GM18868 (cell line): ENCODE measurements at regions not wholly inside any gene's neighbourhood (a gene's known extent, or its start where the extent isn't known, plus 50 kb on each side); places are given as distances from the start of the nearest gene placed in this dataset.
"Not testable (repeated sequence)": the region's sequence is repeated elsewhere in the genome, so short reads cannot be mapped to it uniquely, and the experiment has no call there.

Experiments used
- ATAC-seq: cut with Tn5 transposase; IDR thresholded peaks from one replicate; pipeline ENCODE4 v1.9.1; 2021; ENCODE audit warnings: mild to moderate bottlenecking, moderate library complexity; ENCODE audit not compliant: unreplicated experiment

DNA sequence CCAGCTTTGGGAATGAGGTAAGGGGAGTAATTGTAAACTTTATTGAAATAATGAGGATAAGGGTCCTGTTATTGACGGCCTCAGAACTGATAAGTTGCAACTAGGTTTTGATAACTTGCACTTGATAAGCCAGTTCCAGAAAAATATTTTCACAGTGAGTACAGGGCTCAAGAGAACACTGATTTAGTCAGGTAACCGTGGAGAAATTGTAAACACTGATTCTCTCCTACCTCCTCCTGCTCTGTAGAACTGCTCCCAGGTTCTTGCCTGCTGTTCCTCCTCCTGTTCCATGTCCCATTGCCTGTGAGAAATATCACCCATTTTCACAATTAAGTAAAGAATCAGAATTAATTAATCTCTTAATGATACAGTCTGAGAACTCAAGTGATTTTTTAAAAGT is 55.0 kb upstream of the CXXC4 start:
- ATAC-seq: no peak

DNA sequence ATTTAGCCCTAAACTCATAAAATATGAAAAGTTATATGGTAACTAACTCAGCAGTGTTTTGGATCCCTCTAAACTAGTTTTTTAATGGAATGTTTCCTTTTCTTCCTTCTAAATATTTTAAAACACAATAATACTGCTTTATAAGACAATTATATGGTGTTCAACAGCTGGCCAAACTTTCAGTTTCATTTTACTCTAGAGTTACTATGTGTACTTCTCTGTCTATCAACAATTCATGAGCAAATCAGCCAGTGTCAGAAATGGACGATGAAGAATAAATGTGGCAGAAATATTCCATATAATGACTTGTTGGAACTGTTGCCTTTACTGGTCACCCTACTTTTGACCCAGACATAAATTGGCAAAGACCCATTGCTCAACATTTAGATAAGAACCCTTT is 64.8 kb upstream of the CXXC4 start:
- ATAC-seq: peak; percentile 67

DNA sequence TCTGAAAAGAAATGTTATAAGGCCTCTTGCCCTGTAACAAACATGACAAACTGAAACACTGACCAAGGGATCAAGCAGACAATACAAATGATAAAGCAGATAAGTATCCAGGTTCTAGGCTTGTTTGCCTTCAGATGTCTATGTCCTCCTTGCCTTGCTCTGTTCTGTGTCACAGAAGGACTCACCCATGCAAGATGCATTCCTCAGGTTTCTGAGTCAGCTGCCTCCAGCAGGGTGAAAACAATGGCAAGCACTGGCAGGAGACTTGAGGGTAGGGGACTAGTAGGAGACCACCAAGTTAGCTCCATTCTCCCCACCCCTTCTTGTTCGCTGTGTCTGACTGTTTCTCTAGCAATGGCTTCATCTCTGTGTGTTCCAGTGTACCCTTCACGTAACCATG is 76.6 kb upstream of the CXXC4 start:
- no peak for ATAC-seq

DNA sequence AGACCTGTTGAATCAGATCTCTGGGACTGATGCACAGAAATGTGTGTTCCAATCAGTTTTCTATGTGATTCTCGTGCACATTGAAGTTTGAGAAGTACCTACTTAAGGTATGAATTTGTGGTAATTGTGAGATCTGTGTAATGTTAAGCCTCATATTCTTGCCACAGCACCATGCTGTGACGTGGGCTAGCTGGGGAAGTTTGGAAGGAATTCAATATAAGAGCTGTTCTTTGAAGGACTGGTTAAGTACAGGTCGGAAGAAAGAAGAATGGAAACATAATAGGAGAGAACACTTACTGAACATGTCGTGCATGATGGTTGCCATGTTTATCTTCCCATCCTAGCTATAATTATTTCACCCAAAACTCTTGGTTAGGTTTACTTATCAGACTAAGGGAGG is 79.7 kb upstream of the CXXC4 start:
- ATAC-seq: no peak

DNA sequence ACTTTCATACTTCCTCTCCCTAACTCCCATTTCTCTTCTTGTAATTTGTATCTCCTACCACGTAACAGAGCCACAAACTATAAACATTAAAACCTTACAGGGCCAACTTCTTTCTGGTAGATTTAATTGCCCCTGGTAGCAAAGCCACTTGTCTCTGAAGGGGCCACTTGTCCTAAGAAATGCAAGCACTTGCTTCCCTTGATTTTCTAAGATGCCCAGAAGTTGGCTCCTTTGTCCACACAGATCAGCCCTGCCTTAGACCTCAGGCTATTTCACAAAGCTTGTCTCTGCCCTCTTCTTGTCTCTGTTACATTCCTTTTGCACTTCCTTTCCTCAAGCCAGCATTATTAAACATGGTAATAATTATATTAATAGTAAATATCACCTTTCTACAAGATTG is 80.6 kb upstream of the CXXC4 start:
- no peak for ATAC-seq

DNA sequence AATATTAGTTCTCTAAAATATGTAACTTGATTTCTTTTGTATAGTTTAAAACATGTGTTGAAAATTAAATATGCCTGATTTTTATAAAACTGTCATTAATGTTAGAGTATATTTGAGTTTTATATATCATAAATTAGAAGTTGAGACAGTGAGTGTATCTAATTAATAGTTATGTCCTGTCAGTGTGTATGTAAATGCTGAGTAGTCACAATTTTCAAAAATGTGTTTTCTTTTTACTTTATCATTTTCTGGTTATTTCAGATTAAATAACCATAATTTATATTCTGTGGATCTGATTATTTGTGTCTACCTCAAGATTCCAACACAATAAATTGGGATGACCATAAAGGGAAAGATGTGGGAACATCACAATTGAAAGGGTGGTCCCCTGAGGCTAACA is 82.7 kb upstream of the CXXC4 start:
- ATAC-seq: no peak

DNA sequence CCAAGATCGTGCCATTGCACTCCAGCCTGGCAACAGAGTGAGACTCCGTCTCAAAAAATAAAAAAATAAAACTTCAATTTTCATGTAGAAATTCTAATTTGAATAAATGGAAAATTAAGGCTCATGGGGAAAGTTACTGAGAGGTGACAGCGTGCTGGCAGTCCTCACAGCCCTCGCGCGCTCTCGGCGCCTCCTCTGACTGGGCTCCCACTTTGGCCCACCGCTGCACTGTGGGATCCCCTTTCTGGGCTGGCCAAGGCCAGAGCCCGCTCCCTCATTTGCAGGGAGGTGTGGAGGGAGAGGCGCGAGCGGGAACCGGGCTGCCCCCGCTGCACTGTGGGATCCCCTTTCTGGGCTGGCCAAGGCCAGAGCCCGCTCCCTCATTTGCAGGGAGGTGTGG is 86.8 kb upstream of the CXXC4 start:
- not testable (repeated sequence) for ATAC-seq

DNA sequence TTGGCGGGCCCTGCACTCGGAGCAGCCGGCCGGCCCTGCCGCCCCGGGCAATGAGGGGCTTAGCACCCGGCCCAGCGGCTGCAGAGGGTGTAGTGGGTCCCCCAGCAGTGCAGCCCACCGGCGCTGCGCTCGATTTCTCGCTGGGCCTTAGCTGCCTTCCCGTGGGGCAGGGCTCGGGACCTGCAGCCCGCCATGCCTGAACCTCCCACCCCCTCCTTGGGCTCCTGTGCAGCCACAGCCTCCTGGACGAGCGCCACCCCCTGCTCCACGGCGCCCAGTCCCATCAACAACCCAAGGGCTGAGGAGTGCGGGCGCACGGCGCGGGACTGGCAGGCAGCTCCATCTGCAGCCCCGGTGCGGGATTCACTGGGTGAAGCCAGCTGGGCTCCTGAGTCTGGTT is 87.4 kb upstream of the CXXC4 start:
- not testable (repeated sequence) for ATAC-seq

DNA sequence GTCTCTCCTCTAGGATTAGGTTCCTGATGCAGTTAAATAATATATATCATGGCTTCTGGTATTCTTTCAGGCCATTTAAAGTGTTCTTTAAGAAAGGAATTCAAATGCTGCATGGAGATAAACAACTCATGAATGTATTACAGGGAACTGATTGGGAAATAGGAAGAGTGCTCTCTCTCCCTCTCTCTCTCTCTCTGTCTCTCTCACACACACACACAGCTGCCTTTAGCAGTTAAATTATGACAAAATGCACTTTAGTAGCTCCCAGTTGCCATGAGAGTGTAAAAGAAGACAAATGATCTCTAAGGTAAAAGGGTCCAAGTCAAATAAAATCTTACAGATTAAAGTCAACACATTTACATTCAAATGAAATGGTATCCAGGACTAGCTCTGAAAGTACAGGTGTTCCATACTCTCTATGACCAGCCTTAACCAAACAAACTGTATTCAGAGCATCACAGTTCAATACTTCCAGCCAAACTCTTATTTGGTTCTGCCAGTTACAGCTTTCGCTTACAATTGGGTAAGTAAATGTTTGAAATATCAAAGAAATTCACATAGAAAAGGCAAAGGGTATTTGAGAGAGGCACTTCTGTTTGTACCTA is 94.7 kb upstream of the CXXC4 start:
- no peak for ATAC-seq

DNA sequence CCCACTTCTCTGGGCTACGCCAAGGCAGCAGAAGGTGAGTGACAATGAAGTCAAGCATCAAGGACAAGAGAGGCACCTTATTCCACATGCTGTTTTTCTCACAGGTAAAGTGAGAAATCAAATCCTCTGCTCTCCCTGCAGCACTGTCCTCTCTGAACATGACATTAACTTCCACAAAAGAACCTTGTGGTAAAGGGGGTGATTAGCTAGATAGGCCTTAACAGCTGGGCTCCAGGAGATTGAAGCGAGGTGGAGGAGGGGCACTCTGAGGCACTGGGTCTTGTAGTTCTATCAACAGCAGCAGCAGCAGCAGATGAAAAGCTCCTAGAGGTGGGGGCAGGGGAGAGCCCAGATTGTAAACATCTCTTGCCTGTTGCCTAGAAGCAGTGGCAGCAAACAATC is 96.8 kb upstream of the CXXC4 start:
- ATAC-seq: no peak

DNA sequence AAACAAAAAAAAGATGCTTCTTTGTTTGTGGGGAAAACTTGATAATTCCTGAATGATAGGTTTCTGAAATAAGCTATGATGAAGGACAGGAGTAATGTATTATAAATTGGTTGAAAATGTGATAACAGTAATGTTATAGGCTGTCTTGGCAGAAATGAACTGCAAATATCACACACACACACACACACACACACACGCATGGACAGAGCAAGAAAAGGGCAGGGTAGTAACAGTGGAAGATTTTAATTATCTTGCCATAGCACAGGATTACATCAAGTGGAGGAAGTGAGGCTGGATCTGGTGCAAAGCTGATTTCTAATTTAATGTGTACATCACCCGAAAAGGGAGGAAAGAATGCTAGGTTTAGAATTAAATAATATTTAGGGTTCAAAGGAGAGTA is 97.5 kb upstream of the CXXC4 start:
- no peak for ATAC-seq

DNA sequence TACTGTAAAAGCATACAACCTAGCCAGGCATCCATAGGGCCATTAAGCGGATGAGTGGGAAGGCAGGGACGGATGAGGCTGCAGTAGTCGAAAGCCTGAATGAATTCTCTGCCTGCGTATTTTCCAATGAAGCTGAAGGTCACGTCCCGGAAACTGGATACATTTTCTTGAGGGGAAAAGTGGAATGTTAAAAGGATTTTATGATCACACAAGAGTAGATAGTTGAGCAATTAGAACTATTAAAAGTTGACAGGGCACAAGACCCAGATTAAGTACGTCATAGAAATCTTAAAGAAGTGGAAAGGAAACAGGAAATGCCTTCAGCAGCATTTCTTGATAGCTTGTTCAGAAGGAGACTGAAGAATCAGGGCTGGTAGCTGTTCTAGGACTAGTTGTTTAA is 98.3 kb upstream of the CXXC4 start:
- no peak for ATAC-seq

DNA sequence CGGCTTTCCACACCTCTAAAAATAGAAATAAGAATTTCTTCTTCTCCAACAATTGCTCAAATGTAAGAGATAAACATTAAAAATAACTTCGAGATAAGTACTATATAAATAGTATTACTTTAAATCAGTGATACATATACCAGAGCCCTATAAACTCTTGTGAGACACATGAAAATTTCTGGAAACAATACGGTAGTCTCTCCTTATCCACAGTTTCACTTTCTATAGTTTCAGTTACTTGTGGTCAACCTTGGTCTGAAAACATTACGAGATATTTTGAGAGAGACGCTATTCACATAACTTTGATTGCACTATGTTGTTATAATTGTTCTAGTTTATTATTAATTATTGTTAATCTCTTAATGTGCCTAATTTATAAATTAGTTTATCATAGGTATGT is 101.5 kb upstream of the CXXC4 start:
- ATAC-seq: no peak

DNA sequence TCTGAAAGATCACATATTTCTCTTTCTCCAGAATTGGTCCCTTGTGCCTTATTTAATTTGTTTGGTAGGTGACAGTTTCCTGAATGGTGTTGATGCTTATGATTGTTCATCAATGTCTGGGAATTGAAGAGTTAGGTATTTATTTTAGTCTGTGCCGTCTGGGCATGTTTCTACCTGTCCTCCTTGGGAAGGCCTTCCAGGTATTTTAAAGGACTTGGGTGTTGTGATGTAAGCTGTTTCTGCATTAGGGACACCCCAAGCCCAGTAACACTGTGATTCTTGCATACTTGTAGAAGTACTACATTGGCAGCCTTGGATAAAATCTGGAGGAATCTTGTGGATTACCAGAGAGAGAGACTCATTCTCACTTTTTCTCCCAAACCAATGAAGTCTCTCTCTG is 120.8 kb upstream of the CXXC4 start:
- ATAC-seq: no peak

DNA sequence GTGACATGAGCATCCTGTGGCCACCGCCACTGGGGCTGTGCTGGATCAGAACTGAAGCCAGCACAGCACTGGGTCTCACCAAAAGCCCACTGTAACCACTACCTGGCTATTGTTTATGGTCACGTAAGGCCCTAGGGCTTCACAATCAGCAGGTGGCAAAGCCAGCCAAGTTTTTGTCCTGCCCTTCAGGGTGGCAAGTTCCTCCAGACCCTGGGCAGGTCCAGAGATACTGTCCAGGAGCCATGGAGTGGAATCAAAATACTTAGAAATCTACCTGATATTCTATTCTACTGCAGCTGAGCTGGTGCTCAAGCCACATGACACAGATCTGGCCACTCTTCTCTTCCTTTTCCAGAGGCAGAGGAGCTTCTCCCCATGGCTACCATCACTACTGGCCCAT is 121.2 kb upstream of the CXXC4 start:
- ATAC-seq: no peak

DNA sequence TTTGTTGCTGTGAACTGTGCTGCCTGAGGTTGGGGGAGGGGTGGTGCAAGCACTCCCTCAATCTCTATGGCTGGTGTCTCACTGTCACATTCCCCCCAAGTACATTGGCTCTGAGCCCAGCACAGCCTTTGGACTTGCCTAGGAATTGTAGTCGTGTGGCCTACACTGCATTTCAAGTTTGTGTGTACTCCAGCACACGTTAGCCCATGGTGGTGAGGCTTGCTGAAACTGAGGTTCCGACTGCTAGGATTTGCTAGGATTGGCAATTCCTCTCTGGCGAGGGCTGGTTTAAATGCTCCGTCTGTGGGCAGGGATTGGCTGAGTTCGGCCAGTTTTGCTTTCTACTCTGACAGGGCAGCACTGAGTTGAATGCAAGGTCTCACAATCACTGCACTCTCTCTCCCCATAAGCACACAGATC is 121.7 kb upstream of the CXXC4 start:
- ATAC-seq: no peak

DNA sequence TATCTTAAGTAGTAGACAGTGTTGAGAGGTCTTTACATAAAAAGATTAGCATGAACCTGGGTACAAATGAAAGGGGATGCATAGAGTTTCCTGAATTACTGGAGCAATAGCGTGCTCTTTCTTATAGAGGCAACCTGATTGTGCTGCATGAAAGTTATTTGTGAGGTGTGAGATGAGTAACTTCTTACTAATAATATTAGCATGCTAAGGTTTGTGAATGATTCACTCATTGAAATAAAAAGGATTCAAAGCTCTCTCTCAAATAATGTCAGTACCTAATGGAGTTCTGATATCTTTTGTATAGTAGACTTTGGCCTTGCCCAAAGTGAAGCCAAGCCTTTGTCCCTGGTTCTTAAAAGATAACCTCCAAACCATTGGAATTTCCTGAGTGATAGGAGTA is 131.0 kb upstream of the CXXC4 start:
- no peak for ATAC-seq

DNA sequence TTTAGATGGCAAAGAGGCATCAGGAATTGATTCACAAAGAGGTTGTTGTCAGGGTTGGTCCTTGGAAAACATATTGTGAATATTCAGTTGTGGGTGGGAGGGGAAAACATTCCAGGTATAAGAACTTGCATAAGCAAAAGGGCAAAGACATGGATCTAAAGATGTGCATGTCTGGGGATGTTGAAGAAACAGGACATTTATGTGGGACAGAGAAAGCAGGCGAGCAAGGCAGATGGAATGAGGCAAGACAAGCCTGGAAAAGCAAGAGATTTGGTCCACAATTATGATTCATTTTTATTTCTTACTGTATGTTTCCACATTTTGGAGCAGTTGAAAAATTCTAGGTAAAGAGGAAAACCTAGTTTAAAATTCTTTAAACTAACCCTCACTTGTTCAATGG is 134.9 kb upstream of the CXXC4 start:
- no peak for ATAC-seq

DNA sequence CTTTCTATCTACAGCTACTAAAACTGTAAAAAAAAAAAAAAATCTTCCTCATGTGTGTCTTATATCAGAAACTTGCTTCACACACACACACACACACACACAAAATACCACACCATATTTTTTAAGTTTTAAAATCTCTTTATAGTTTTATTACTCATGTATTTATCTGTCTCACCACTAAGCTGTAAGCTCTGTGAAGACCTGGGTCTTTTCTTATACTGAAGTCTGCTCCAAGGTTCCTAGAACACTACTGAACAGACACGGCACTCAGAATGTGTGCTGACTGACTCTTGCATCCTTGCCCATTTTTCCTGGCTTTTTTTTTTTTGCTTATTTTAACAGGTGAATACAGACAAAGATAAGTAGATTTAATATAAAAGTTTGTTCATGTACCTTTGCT is 135.6 kb upstream of the CXXC4 start:
- no peak for ATAC-seq

DNA sequence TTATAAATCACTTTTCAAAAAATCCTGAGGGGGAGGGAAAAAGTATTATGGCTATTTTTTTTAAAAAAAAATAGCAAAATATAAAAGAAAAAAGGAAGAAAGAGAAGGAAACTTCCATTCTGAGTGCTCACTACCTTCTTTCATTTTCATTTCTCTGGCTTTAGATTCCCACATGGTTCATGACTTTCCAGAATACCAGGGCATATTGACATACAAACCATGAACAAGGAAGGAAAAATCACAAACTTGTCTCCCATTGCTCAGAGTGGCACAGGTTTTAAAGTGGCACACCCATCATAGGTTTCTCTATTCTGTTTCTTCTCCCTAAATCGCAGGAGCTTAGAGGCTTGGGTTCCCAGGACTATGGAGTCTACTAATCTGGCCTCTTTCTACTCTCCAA is 136.3 kb upstream of the CXXC4 start:
- ATAC-seq: no peak

DNA sequence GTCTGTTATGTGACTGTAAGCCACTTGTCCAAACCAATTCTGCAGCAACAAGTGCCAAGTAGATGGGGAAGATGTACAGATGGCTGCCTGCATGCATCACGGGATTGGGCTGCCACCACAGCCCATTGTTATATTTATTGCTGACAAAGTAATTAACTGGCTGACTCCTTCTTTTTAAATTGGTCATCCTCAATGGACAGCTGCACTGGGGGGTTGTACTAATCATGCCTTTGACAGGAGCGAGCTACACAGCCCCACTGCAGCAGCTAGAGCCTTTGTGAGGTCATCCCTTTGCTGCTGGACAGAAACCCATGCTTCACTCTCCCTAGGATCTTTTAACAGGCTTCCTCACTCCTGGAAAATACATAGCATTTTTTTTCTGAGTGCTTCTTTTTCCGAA is 146.7 kb upstream of the CXXC4 start:
- no peak for ATAC-seq

DNA sequence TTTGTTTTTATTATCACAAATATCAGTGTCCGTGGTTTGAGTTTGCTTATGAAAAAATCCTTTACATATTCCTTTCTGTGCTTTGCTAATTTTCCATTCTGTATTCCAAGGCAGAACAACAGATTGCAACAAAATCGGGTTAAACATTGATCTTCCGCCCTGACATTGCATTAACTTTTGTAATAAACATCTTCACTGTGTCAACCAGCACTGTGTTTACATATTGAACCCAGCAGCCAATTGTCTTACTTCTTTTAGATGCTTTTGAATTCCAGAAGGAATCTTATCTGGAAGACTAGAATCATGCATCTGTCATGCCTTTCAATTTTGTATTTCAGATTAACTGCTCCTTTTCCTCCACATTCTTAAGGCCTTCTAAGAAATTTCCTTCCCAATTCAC is 147.8 kb upstream of the CXXC4 start:
- no peak for ATAC-seq

DNA sequence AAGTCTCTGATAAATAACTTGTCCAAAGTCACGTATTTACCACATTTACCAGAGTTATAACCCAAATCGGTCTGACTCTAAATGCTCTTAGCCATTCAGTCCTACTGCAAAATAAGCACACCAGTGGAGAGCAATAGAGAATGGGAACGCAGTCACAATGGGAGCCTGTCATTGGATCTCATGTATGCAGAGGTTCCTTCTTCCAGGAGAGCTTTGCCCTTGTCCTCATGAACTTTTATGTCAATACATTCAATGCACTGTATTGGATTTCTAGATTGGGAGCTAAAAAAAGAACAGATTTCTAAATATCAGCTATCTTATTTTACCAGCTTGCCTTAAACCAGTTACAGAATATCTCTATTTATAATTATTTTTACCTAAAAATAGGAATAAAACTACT is 149.1 kb upstream of the CXXC4 start:
- no peak for ATAC-seq

DNA sequence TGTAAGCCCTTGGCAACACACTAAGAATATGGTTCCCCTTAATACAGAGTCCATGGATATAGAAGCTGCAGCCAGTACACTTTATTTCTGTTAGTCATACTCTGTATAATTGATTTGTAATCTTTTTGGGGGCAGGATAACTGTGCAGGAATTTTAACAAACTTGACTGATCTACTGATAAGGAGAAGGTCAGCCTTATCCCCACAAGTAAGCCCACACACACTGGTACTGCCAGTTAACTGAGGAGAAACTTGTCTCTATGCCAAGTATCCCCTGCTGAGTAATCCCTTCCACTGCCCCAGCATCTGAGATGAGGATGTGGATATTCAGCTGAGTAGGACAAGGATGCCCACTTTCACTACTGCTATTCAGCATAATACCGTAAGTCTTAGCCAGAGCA is 154.9 kb upstream of the CXXC4 start:
- no peak for ATAC-seq
